AG09309 (cell line): ENCODE measurements at regions not wholly inside any gene's neighbourhood (a gene's known extent, or its start where the extent isn't known, plus 50 kb on each side); places are given as distances from the start of the nearest gene placed in this dataset.

Experiments
- DNase-seq: peaks from one replicate; pipeline ENCODE4 v3.0.0-alpha.2; 2010; ENCODE audit warnings: low read depth
- H3K4me3 ChIP-seq: 2 replicates; pipeline ENCODE4 v1.5.1; 2011; ENCODE audit warnings: mild to moderate bottlenecking, low read depth, low read length, moderate library complexity; ENCODE audit not compliant: control insufficient read depth
- TF ChIP-seq, protein P1 (sequence below): IDR thresholded peaks from 2 replicates; pipeline ENCODE4 v1.5.1; 2011; ENCODE audit warnings: mild to moderate bottlenecking, low read depth, low read length, inconsistent platforms; ENCODE audit not compliant: insufficient read depth, control insufficient read depth; ENCODE audit errors: missing control alignments

DNA sequence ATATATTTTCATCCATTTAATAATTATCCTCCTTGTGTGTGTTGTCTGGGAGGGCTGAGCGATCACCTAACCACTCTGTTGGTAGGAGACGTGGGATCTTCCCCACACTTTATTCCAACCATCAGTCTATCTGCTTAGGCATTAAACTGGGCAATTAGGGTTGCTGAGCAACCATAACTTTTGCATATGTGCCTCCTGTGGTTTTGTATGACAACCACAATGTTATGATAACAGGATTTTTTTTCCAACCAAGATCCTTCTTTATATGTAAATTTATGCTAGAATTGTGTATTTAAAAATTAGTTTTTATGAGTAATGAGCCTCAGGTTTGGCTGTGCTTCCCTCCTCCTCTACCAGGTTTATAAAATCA, 495.0 kb upstream of the MGMT start:
- TF ChIP-seq, protein P1, sequence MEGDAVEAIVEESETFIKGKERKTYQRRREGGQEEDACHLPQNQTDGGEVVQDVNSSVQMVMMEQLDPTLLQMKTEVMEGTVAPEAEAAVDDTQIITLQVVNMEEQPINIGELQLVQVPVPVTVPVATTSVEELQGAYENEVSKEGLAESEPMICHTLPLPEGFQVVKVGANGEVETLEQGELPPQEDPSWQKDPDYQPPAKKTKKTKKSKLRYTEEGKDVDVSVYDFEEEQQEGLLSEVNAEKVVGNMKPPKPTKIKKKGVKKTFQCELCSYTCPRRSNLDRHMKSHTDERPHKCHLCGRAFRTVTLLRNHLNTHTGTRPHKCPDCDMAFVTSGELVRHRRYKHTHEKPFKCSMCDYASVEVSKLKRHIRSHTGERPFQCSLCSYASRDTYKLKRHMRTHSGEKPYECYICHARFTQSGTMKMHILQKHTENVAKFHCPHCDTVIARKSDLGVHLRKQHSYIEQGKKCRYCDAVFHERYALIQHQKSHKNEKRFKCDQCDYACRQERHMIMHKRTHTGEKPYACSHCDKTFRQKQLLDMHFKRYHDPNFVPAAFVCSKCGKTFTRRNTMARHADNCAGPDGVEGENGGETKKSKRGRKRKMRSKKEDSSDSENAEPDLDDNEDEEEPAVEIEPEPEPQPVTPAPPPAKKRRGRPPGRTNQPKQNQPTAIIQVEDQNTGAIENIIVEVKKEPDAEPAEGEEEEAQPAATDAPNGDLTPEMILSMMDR, result no peak
- H3K4me3 ChIP-seq, result no peak overlapping the region
- DNase-seq, result no peak

GRCh38 chr10:128973221-128973620, 493.8 kb upstream of the MGMT start:
- TF ChIP-seq, protein P1, result no peak
- H3K4me3 ChIP-seq, result no peak overlapping the region
- no peak for DNase-seq

DNA sequence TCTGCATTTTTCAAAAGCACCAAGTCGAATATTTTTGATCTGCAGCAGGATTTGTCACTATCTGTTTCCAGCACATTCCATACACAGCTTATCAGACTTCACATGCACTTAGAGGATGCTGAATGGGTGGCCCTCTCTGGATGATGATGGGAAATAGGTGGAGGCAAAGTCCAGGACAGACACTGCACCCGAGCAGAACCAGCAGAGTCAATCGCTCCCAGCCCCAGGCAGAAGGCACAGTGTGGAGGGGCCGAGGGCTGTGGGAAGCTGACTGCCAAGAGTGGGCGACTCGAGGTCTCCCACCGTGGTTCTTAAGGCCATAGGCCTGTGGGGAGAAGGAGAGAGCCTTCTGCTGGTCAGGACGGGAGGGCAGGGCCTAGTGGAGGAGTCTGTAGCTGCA, 490.2 kb upstream of the MGMT start:
- TF ChIP-seq, protein P1, result no peak
- H3K4me3 ChIP-seq, result no peak overlapping the region
- DNase-seq, result no peak

- H3K4me3 ChIP-seq, result no peak overlapping the region
- TF ChIP-seq, protein P1, result no peak
- DNase-seq, result no peak
Observed at GRCh38 chr10:128978211-128978610, 488.8 kb upstream of the MGMT start.

DNA sequence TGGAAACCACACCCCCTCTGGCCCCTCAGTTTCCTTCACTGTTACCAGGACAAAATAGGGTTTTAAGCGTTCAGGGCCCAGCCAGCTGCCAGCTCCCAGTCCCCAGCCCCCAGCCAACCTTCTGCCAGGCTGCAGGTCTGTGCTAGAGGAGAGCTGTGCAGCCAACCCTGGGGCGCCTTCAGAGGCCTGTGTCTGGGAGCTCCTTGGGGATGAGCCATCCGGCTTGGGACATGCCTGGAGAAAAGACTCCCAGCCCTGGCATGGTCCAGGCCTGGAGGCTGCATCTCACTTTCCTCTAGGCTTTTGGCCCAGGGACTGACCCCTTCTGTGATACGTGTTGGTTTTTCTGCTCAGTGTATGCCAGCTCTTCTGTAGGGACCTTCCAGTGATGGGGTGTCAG, 487.6 kb upstream of the MGMT start:
- TF ChIP-seq, protein P1, result no peak
- no peak overlapping the region for H3K4me3 ChIP-seq
- DNase-seq, result no peak

DNA sequence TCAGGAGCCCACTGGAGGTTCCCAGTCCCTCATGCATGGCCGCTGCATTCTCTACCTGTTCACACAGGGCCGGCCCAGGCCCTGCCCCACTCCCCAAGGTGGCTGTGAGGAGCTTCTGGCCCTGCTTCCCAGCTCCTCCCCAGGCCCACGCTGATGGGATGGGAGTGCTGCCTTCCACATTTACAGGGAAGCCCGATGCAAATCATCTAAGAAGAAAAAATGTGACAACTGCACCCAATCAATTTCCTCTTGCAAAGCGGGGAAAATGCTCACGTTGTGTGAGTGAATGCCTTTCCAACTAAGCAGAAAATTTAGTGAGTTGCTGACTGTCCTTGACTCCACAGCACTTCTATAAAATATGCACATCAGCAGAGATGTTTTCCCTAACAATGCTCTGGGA, 485.8 kb upstream of the MGMT start:
- no peak for DNase-seq
- TF ChIP-seq, protein P1, result no peak
- H3K4me3 ChIP-seq, result no peak overlapping the region
